Coronary artery (tissue), 2 donors: ENCODE measurements at regions not wholly inside any gene's neighbourhood (a gene's known extent, or its start where the extent isn't known, plus 50 kb on each side); places are given as distances from the start of the nearest gene placed in this dataset.
"Not testable (repeated sequence)": the region's sequence is repeated elsewhere in the genome, so short reads cannot be mapped to it uniquely, and the experiment has no call there.

Experiments used
- DNase-seq: peaks from one replicate; pipeline ENCODE4 v3.0.0-alpha.2; 2017; ENCODE audit warnings: low spot score
- H3K27ac ChIP-seq, 2 donors: fragments of 200-600 bp; sonication (generic); one replicate each; pipeline ENCODE4 v1.5.1; 2016 to 2019
- H3K4me3 ChIP-seq: fragments of 200-600 bp; sonication (generic); 2 replicates; pipeline ENCODE4 v1.5.1; 2016; ENCODE audit warnings: mild to moderate bottlenecking, moderate library complexity

DNA sequence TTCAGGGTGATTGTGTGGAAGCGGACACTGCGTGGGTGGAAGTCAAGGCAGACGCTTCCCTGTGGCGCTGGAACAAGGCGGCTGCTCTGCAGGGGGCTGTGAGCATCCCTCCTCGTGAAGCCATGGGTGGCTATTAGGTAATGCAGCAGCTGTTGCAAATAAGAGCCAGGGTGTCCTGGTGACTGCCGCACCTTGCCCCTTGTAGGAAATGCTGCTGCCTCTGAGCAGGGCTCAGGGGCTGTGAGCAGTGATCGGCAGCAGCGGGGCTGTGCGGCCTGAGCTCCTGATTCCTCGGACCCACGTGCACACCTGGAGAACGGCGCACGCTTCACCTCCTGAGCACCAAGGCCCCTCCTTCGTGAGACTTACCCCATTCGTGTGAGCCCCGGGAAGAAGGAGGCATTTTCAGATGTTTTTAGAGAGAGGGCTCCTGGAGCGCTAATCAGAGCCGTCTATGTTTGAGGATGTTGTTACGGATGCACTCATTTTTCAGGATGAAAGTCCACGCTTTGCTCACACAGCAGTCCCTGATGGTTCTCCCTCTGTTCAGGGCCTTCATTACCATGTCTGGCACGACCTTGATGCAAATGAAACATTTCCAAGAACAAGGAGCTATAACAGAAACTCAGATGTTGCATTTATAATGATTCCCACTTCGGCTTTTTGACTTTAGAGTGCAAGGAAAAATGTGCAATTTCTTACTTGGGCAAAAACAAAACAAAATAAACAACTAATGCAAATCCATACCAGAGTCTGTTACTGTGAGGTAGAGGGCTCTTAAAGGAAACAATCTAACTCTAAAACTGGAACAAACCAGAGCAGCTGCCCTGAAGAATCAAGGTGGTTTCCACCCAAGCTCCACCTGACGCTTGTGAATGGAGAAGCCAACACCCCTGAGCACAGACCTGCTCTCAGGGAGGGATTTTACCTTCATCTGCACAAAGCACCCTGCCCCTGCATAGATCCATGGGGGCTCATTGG lies 936.1 kb downstream of the SPATA31A7 start:
- DNase-seq, H3K27ac ChIP-seq, H3K4me3 ChIP-seq: not testable (repeated sequence)

DNA sequence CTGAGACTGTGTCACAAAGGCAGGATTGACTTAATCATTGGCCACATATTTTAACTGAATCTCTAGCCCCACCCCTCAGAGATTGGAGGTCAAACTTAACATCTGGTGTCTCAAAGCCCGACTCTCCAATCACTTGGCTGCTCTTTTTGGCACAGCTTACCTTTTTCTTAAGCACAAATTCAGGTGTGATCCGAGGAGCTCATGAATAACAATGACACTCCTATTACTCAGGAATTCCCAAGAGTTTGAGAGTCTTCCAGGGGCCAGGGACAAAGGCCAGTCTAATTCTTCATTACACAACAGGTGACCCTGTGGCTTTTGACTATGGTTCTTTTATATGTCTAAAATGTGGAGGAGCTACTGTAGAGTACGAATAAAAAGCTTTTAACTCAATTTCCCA lies 945.2 kb downstream of the SPATA31A7 start:
- H3K4me3 ChIP-seq, DNase-seq, H3K27ac ChIP-seq: not testable (repeated sequence)

DNA sequence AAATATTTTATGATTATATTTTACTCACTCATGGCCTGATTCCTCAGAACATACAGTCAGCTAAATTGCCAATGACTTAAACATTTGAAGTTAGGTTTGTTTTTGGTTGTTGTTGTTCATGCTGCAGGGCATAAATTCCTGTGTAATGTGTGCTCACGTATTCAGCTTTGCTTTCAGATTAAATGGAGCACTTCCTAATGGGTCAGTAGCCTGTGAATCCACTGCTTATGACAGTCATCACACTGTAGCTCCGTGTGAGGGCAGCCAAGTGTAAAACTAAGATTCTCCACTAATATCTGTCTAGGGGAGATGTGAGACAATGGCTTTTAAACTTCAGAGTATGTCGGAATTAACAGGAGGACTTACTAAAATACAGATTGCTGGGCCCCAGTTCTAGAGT lies 955.8 kb downstream of the SPATA31A7 start:
- H3K4me3 ChIP-seq, DNase-seq, H3K27ac ChIP-seq: not testable (repeated sequence)
